ENCODE measurements at regions not wholly inside any gene's neighbourhood (a gene's known extent, or its start where the extent isn't known, plus 50 kb on each side); places are given as distances from the start of the nearest gene placed in this dataset.

- no peaks in the 10 kb centered on the region for H3K9me3 Mint-ChIP-seq (ENCODE audit: unreplicated experiment)
- H3K27me3 ChIP-seq (replicated peaks; ENCODE audit: control insufficient read depth, insufficient read depth, low read length), result no peaks in the 10 kb centered on the region
- POLR2A ChIA-PET, result no interaction called here
- no peaks in the 10 kb centered on the region for H3K36me3 ChIP-seq (ENCODE audit: control insufficient read depth, insufficient read depth, low read length)
- H3K36me3 Mint-ChIP-seq (ENCODE audit: insufficient read depth, unreplicated experiment), result no peaks in the 10 kb centered on the region
- no peaks in the 10 kb centered on the region for H3K4me1 ChIP-seq
- no peaks in the 10 kb centered on the region for H3K9me3 ChIP-seq
- no peak overlapping the region for H3K4me3 Mint-ChIP-seq (ENCODE audit: unreplicated experiment)
- CTCF ChIA-PET, result no interaction called here
- no peaks in the 10 kb centered on the region for H3K4me1 Mint-ChIP-seq (ENCODE audit: low read depth, unreplicated experiment)
- no peak for DNase-seq
- no peak overlapping the region for H3K4me3 ChIP-seq (ENCODE audit: low read depth, low read length)
- H3K27me3 Mint-ChIP-seq (ENCODE audit: insufficient read depth, unreplicated experiment), result peaks cover 18% of the 10 kb centered on the region
- no peak for TF ChIP-seq CTCF (IDR thresholded peaks at IDR 0.05; ENCODE audit: insufficient read depth in 1 of 2, low read depth in 1 of 2, low read length in 1 of 2, severe bottlenecking in 1 of 2, unreplicated experiment in 1 of 2)
- no TSS peak for BruUV-seq (replicated peaks)
- no peak overlapping the region for H3K27ac Mint-ChIP-seq (ENCODE audit: unreplicated experiment)
- intact Hi-C loops (cut with micrococcal nuclease; ENCODE audit: unreplicated experiment), result no loop called here
These were observed 221.8 kb upstream of the IGFBP7 start for GRCh38 chr4:57331959-57332358.

- no peak for TF ChIP-seq CTCF (IDR thresholded peaks at IDR 0.05; ENCODE audit: insufficient read depth in 1 of 2, low read depth in 1 of 2, low read length in 1 of 2, severe bottlenecking in 1 of 2, unreplicated experiment in 1 of 2)
- CTCF ChIA-PET, result no interaction called here
- no peaks in the 10 kb centered on the region for H3K27me3 ChIP-seq (replicated peaks; ENCODE audit: control insufficient read depth, insufficient read depth, low read length)
- H3K36me3 Mint-ChIP-seq (ENCODE audit: insufficient read depth, unreplicated experiment), result no peaks in the 10 kb centered on the region
- H3K4me1 ChIP-seq, result no peaks in the 10 kb centered on the region
- intact Hi-C loops (cut with micrococcal nuclease; ENCODE audit: unreplicated experiment), result no loop called here
- no TSS peak for BruUV-seq (replicated peaks)
- no peak overlapping the region for H3K27ac Mint-ChIP-seq (ENCODE audit: unreplicated experiment)
- no peaks in the 10 kb centered on the region for H3K4me1 Mint-ChIP-seq (ENCODE audit: low read depth, unreplicated experiment)
- no peak overlapping the region for H3K4me3 Mint-ChIP-seq (ENCODE audit: unreplicated experiment)
- peaks cover 20% of the 10 kb centered on the region for H3K27me3 Mint-ChIP-seq (ENCODE audit: insufficient read depth, unreplicated experiment)
- POLR2A ChIA-PET, result no interaction called here
- H3K36me3 ChIP-seq (ENCODE audit: control insufficient read depth, insufficient read depth, low read length), result no peaks in the 10 kb centered on the region
- no peak for DNase-seq
- no peaks in the 10 kb centered on the region for H3K9me3 ChIP-seq
- H3K9me3 Mint-ChIP-seq (ENCODE audit: unreplicated experiment), result no peaks in the 10 kb centered on the region
- H3K4me3 ChIP-seq (ENCODE audit: low read depth, low read length), result no peak overlapping the region
These were observed 219.1 kb upstream of the IGFBP7 start for GRCh38 chr4:57329279-57329678.

- CTCF ChIA-PET, result no interaction called here
These were observed 214.6 kb upstream of the IGFBP7 start for GRCh38 chr4:57324673-57325307.

More at GRCh38 chr4:57324673-57325307, 214.6 kb upstream of the IGFBP7 start:
- POLR2A ChIA-PET, result no interaction called here
- H3K36me3 ChIP-seq (ENCODE audit: control insufficient read depth, insufficient read depth, low read length), result no peaks in the 10 kb centered on the region
- TF ChIP-seq CTCF (IDR thresholded peaks at IDR 0.05; ENCODE audit: insufficient read depth in 1 of 2, low read depth in 1 of 2, low read length in 1 of 2, severe bottlenecking in 1 of 2, unreplicated experiment in 1 of 2), result no peak
- Mint-ChIP-seq H3K27me3 (ENCODE audit: insufficient read depth, unreplicated experiment) (peaks cover 18% of the 10 kb centered on the region), H3K27ac (ENCODE audit: unreplicated experiment) (no peak overlapping the region), H3K36me3 (ENCODE audit: insufficient read depth, unreplicated experiment) (no peaks in the 10 kb centered on the region), H3K4me3 (ENCODE audit: unreplicated experiment) (no peak overlapping the region), H3K4me1 (ENCODE audit: low read depth, unreplicated experiment) (no peaks in the 10 kb centered on the region), H3K9me3 (ENCODE audit: unreplicated experiment) (no peaks in the 10 kb centered on the region)
- no peak overlapping the region for H3K4me3 ChIP-seq (ENCODE audit: low read depth, low read length)
- no peaks in the 10 kb centered on the region for H3K9me3 ChIP-seq
- no peaks in the 10 kb centered on the region for H3K27me3 ChIP-seq (replicated peaks; ENCODE audit: control insufficient read depth, insufficient read depth, low read length)
- intact Hi-C loops (cut with micrococcal nuclease; ENCODE audit: unreplicated experiment), result no loop called here
- no peaks in the 10 kb centered on the region for H3K4me1 ChIP-seq
- no TSS peak for BruUV-seq (replicated peaks)
- DNase-seq, result no peak

All from Caco-2 (cell line).